Right lobe of liver (tissue), 4 donors: ENCODE measurements at regions not wholly inside any gene's neighbourhood (a gene's known extent, or its start where the extent isn't known, plus 50 kb on each side); places are given as distances from the start of the nearest gene placed in this dataset.

ENCODE experiments used
- POLR2A ChIP-seq: fragments of 450-650 bp; IDR thresholded peaks from one replicate; pipeline ENCODE4 v1.6.1; 2017; ENCODE audit warnings: antibody characterized with exemption, mild to moderate bottlenecking
- TF ChIP-seq, protein P1 (sequence below), 4 donors: fragments of 200-600 bp in 3 of 4; fragments of 450-650 bp in 1 of 4; IDR thresholded peaks; one replicate each; pipeline versions ENCODE4 v1.5.1 to v1.8.0; 2016 to 2022; ENCODE audit warnings: antibody characterized with exemption in 4 of 4, mild to moderate bottlenecking in 2 of 4
- donor health status: DM: no; HTN: no; CAD: no.
- donor health status: DM: no; HTN: no; CAD: no.
- donor health status: DM: no; HTN: yes; CAD: no.

DNA sequence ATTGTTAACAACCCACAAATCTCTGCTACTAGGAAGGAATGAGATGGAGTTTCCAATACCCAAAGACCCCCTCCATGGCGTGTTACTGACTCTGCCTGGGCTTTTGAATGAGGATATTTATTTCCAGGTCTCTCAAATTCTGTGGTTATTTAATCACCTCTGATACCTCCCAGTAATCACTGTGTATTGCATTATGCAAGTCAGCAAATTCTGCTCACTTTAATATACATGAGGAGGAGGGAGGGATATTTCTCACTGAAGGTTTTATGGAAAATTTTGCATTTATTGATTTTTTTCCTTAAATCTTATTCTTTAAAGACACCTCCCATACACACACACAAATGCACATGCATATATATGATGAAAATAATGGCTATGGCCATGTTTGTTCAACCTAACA is 962.9 kb downstream of the VRK1 start:
- TF ChIP-seq, protein P1, sequence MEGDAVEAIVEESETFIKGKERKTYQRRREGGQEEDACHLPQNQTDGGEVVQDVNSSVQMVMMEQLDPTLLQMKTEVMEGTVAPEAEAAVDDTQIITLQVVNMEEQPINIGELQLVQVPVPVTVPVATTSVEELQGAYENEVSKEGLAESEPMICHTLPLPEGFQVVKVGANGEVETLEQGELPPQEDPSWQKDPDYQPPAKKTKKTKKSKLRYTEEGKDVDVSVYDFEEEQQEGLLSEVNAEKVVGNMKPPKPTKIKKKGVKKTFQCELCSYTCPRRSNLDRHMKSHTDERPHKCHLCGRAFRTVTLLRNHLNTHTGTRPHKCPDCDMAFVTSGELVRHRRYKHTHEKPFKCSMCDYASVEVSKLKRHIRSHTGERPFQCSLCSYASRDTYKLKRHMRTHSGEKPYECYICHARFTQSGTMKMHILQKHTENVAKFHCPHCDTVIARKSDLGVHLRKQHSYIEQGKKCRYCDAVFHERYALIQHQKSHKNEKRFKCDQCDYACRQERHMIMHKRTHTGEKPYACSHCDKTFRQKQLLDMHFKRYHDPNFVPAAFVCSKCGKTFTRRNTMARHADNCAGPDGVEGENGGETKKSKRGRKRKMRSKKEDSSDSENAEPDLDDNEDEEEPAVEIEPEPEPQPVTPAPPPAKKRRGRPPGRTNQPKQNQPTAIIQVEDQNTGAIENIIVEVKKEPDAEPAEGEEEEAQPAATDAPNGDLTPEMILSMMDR (IDR thresholded peaks at IDR 0.05), result no peak
- TF ChIP-seq POLR2A, result no peak
